Effector memory CD8-positive, alpha-beta T cell (primary cell): ENCODE measurements at regions not wholly inside any gene's neighbourhood (a gene's known extent, or its start where the extent isn't known, plus 50 kb on each side); places are given as distances from the start of the nearest gene placed in this dataset.
"Not testable (repeated sequence)": the region's sequence is repeated elsewhere in the genome, so short reads cannot be mapped to it uniquely, and the experiment has no call there.

Experiments
- ATAC-seq: fragments of 150-1000 bp; cut with Tn5 transposase; replicated peaks from 2 replicates; pipeline ENCODE4 v1.10.0; 2021; ENCODE audit warnings: mild to moderate bottlenecking, moderate library complexity
- DNase-seq, 3 experiments: peaks; one replicate each; pipeline ENCODE4 v3.0.0; 2021
- H3K27ac Mint-ChIP-seq, 2 donors: one replicate each; pipeline ENCODE4 v1.8.0; 2022; ENCODE audit warnings: mild to moderate bottlenecking in 2 of 2, mixed read lengths in 2 of 2, moderate library complexity in 2 of 2
- H3K27me3 Mint-ChIP-seq, 2 donors: one replicate each; pipeline ENCODE4 v1.8.0; 2022; ENCODE audit warnings: mixed read lengths in 2 of 2
- H3K36me3 Mint-ChIP-seq: one replicate; pipeline ENCODE4 v1.8.0; 2022; ENCODE audit warnings: mild to moderate bottlenecking, moderate library complexity, mixed read lengths; ENCODE audit not compliant: insufficient read depth
- H3K4me1 Mint-ChIP-seq, 2 donors: one replicate each; pipeline ENCODE4 v1.8.0; 2022; ENCODE audit warnings: low read depth in 2 of 2, mixed read lengths in 2 of 2
- H3K4me3 Mint-ChIP-seq, 2 donors: one replicate each; pipeline ENCODE4 v1.8.0; 2022; ENCODE audit warnings: mild to moderate bottlenecking in 2 of 2, mixed read lengths in 2 of 2, moderate library complexity in 2 of 2
- H3K9me3 Mint-ChIP-seq, 2 donors: one replicate each; pipeline ENCODE4 v1.8.0; 2022; ENCODE audit warnings: mixed read lengths in 2 of 2

DNA sequence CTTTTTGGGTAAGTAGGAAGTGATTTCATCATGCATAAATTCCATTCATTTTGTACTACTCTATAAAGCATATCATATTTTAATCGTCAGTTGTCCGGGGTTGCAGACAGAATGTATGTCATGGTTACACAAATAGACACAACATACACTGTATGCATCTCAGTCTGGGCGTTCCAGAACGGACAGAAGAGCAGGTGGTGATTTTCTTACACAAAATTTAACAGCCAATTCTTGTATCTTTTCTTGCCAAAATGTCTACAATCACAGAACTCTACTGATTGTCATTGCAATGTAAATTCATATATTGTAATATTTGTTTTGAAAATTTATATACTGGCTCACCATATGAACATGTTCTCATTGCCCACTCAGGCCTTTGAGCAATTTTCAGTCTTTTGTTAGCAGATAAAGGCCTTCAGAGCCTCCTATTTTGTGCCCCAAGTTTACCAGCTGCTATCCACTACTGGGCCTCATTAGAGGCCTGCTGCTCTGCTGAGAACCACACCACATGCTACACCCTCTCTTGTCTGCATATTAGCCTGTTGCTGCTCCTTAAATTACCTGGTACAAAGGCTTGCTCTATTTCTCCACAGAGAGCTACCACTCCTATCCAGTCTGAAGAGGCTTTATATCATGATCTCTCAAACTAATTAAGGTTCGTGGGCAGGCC, 61.5 kb downstream of the PRDM13 start:
- Mint-ChIP-seq H3K9me3 (no peaks in the 10 kb centered on the region), H3K4me1 (no peaks in the 10 kb centered on the region), H3K36me3 (no peaks in the 10 kb centered on the region), H3K4me3 (no peak overlapping the region), H3K27me3 (peaks cover 0 to 33% of the 10 kb centered on the region in 2 donors), H3K27ac (no peak overlapping the region)
- DNase-seq (no peak), ATAC-seq (no peak)

DNA sequence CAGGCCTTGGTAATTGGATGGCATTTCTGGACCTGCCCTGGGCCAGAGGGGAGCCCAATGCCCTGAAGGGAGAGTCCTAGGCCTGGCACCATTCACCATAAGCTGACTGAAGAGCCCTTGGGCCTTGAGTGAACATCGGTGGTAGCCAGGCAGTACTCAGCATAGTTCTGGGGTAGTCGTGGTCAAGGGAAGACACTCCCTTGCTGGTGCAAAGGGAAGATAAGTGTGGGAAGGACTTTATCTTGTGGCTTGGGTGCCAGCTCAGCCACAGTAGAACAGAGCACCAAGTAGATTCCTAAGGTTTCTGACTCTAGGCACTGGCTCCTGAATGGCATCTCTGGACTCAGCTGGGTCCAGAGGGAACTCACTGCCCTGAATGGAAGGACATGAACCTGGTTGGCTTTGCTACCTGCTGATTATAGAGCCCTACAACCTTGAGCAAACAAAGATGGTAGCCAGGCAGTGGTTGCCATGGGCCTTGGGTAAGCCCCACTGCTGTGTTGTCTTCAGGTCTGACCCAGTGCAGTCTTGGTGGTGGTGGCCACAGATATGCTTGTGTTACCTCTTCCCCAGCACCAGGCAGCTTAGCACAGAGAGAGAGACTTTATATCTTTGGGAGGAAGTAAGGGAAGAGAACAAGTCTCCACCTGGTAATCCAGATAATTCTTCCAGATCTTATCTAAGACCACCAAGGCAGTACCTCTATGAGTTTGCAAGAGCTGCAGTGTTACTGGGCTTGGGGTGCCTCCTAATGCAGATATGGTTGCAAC, 83.5 kb downstream of the PRDM13 start:
- peaks cover 0 to 4% of the 10 kb centered on the region in 2 donors for H3K4me1 Mint-ChIP-seq
- no peak for ATAC-seq
- H3K27ac Mint-ChIP-seq = no peak overlapping the region
- H3K27me3 Mint-ChIP-seq = peaks cover 46 to 61% of the 10 kb centered on the region in 2 donors
- no peak for DNase-seq
- H3K9me3 Mint-ChIP-seq = peaks cover 0 to 2% of the 10 kb centered on the region in 2 donors
- no peaks in the 10 kb centered on the region for H3K36me3 Mint-ChIP-seq
- no peak overlapping the region for H3K4me3 Mint-ChIP-seq

DNA sequence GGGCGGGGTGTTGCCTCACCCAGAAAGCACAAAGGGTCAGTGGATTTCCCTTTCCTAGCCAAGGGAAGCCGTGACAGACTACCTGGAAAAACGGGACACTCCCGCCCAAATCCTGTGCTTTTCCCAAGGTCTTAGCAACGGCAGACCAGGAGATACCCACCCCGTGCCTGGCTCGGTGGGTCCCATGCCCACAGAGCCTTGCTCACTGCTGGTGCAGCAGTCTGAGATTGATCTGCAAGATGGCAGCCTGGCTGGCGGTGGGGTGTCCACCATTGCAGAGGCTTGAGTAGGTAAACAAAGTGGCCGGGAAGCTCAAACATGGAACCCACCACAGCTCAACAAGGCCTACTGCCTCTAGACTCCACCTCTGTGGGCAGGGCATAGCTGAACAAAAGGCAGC, 95.7 kb downstream of the PRDM13 start:
- peaks cover 33 to 40% of the 10 kb centered on the region in 2 donors for H3K27me3 Mint-ChIP-seq
- not testable (repeated sequence) for ATAC-seq, H3K4me1 Mint-ChIP-seq, H3K27ac Mint-ChIP-seq, DNase-seq, H3K36me3 Mint-ChIP-seq, H3K4me3 Mint-ChIP-seq, H3K9me3 Mint-ChIP-seq

DNA sequence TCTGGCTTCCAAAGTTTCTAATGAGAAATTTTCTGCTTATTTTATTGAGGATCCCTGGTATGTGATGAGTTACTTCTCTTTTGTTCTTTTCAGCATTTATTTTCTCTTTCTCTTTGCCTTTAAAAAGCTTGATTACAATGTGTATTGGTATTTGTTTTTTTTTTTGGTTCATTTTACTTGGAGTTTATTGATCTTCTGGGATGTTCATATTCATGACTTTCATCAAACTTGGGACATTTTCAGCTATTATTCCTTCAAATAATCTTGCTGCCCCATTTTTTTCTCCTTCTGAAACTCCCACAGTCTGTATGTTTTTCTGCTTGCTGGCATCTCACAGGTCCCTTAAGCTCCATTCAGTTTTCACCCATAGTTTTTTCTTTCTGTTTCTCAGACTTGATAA, 102.4 kb downstream of the PRDM13 start:
- H3K27ac Mint-ChIP-seq = no peak overlapping the region
- H3K36me3 Mint-ChIP-seq = no peaks in the 10 kb centered on the region
- H3K9me3 Mint-ChIP-seq = no peaks in the 10 kb centered on the region
- H3K27me3 Mint-ChIP-seq = peaks cover 10 to 24% of the 10 kb centered on the region in 2 donors
- DNase-seq (no peak), ATAC-seq (no peak)
- H3K4me1 Mint-ChIP-seq = no peaks in the 10 kb centered on the region
- H3K4me3 Mint-ChIP-seq = no peak overlapping the region

DNA sequence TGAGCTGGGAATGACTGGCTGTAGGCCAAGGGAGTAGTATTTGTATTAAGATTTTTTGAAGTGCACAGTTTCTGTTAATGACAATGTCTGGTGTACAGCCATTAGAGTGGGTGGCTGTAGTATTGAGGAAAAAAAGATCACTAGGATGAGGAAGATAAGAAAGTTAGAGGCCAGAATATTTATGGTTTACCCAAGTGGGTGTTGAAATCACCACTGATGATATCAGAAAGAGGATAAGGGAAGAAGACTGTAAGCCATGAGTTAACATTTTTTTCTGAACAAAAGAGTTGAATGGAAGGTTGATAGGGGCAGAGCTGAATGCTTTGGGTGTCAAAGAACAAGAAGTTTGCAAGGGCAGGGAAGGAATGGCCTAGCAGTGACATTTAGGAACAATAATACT, 104.7 kb downstream of the PRDM13 start:
- Mint-ChIP-seq H3K27ac (no peak overlapping the region), H3K36me3 (no peaks in the 10 kb centered on the region), H3K4me1 (no peaks in the 10 kb centered on the region), H3K9me3 (no peaks in the 10 kb centered on the region), H3K27me3 (peaks cover 9 to 12% of the 10 kb centered on the region in 2 donors), H3K4me3 (no peak overlapping the region)
- DNase-seq = no peak
- no peak for ATAC-seq

DNA sequence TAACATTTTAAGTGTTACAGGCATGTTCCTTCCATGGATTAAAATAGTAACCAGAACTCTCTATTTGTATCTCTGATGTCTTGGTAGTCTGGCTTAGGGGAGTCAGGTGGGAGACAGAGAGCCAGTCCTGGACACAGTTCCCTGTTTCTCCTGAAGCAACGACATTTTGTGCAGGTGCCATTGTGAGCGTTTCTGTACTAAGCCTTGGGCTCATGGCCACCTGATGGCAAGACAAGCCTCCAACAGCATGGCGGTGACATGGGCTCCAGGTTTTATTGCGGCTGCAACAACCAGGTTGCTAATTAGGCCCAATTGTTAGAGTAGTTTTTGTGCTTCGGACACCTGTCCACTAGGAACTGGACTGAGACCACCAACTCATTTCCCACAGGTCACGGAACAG, 105.3 kb downstream of the PRDM13 start:
- Mint-ChIP-seq H3K27ac (no peak overlapping the region), H3K27me3 (peaks cover 16 to 18% of the 10 kb centered on the region in 2 donors), H3K9me3 (peaks cover 0 to 2% of the 10 kb centered on the region in 2 donors), H3K4me1 (no peaks in the 10 kb centered on the region), H3K36me3 (no peaks in the 10 kb centered on the region), H3K4me3 (no peak overlapping the region)
- ATAC-seq (no peak), DNase-seq (no peak)

DNA sequence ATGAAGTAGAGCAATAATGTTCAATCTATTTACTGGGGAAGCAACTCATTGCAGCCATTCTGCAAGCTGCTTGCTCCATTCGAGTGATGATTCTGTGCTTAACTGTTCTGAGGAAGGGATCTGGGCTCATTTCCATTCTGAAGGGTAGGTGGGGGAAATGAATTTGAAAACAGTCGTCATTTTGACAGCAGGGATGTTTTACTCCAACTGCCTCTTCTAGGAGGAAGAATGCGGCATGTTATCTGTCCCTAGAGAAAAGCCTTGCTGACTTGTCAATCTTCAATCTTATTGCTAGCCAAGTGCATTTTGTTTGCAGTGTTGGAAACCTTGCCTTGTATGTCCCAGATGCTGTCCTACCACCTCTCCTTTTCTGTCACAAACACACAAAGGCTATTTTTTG, 105.9 kb downstream of the PRDM13 start:
- peaks cover 0 to 2% of the 10 kb centered on the region in 2 donors for H3K9me3 Mint-ChIP-seq
- H3K4me1 Mint-ChIP-seq = no peaks in the 10 kb centered on the region
- no peak for ATAC-seq
- no peak overlapping the region for H3K4me3 Mint-ChIP-seq
- H3K27ac Mint-ChIP-seq = no peak overlapping the region
- no peaks in the 10 kb centered on the region for H3K36me3 Mint-ChIP-seq
- DNase-seq = no peak
- H3K27me3 Mint-ChIP-seq = peaks cover 20 to 22% of the 10 kb centered on the region in 2 donors

DNA sequence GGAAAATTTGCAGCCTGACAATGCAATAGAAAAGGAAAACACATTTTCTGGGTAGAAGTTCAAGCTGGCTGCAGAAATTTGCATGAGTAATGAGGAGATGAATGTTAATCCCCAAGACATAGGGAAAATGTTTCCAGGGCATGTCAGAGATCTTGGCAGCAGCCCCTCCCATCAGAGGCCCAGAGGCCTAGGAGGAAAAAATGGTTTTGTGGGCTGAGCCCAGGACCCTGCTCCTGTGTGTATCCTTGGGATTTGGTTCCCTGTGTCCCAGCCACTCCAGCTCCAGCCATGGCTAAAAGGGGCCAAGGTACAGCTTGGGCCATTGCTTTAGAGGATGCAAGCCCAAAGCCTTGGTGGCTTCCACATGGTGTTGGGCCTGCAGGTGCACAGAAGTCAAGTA, 115.4 kb downstream of the PRDM13 start:
- H3K4me1 Mint-ChIP-seq, DNase-seq, ATAC-seq, H3K9me3 Mint-ChIP-seq, H3K4me3 Mint-ChIP-seq, H3K27ac Mint-ChIP-seq, H3K36me3 Mint-ChIP-seq: not testable (repeated sequence)
- H3K27me3 Mint-ChIP-seq = peaks cover 38 to 54% of the 10 kb centered on the region in 2 donors

DNA sequence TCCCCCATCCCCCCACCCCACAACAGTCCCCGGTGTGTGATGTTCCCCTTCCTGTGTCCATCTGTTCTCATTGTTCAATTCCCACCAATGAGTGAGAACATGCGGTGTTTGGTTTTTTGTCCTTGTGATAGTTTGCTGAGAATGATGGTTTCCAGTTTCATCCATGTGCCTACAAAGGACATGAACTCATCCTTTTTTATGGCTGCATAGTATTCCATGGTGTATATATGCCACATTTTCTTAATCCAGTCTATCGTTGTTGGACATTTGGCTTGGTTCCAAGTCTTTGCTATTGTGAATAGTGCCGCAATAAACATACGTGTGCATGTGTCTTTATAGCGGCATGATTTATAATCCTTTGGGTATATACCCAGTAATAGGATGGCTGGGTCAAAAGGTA, 123.6 kb downstream of the PRDM13 start:
- not testable (repeated sequence) for ATAC-seq, H3K27ac Mint-ChIP-seq

DNA sequence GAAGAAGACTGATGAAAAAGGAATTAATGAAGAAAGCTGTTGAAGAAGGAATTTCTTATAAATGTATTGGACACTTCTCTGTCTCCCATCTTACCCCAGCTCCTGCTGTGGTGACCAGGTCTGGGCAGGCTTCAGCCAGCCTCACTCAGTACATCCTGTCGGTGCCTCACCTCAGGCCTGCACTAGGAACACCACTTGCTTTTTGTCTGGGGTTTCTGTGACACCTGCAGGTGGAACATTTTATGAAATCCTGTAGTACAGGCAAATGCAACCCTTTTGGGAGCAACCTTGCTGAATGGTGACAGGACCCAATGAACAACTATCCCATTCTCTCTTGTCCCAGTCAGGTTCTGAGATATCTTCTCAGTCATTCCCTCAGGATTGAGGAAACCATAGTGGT, 129.7 kb downstream of the PRDM13 start:
- Mint-ChIP-seq H3K27me3 (peaks cover 55% of the 10 kb centered on the region in 2 donors), H3K4me3 (no peak overlapping the region), H3K9me3 (no peaks in the 10 kb centered on the region), H3K4me1 (no peaks in the 10 kb centered on the region), H3K27ac (no peak overlapping the region), H3K36me3 (no peaks in the 10 kb centered on the region)
- ATAC-seq = no peak
- no peak for DNase-seq

More for the DNA sequence above, 123.6 kb downstream of the PRDM13 start:
- H3K36me3 Mint-ChIP-seq, H3K4me1 Mint-ChIP-seq, H3K9me3 Mint-ChIP-seq, DNase-seq, H3K4me3 Mint-ChIP-seq: not testable (repeated sequence)
- H3K27me3 Mint-ChIP-seq = peaks cover 13 to 29% of the 10 kb centered on the region in 2 donors

DNA sequence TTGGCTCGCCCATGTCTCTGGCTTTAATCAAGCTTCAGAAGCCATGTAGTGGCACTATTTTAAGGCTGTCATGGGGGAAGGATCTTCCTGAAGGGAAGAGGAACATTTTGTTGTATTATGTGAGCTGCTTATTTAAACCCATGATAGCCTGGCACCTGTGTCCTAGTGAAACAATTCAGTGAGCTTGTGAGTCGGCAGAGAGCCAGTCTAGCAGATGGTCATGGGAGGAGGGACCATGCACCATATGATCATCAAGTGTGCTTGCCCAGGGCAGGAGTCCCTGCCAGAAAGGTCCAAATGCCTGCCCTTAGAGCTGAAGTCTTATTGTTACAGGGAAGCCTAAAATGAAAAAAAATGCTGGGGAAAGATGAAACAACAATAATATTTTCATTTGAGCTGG, 132.9 kb downstream of the PRDM13 start:
- Mint-ChIP-seq H3K27me3 (peaks cover 59 to 71% of the 10 kb centered on the region in 2 donors), H3K27ac (no peak overlapping the region), H3K4me3 (no peak overlapping the region), H3K4me1 (no peaks in the 10 kb centered on the region), H3K9me3 (no peaks in the 10 kb centered on the region), H3K36me3 (no peaks in the 10 kb centered on the region)
- no peak for DNase-seq
- no peak for ATAC-seq

DNA sequence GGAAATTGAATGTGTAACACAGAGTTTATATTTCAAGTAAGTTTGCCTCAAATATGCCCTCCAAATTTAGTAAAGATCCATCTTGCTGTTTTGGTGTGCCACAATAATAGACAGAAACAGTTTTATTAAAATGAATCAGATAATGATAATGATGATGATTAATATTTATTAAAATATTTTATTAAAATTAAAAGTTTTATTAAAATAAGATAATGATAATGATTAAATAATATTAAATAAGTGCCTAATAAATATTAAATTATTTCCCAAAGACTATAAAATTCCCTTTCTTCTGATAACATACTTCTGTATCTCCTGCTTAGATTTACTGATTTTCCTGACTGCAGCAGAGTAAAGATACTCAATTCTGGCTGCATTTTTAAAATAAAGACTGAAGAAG, 134.5 kb downstream of the PRDM13 start:
- no peak overlapping the region for H3K4me3 Mint-ChIP-seq
- H3K4me1 Mint-ChIP-seq = no peaks in the 10 kb centered on the region
- no peak for DNase-seq
- no peaks in the 10 kb centered on the region for H3K9me3 Mint-ChIP-seq
- no peaks in the 10 kb centered on the region for H3K36me3 Mint-ChIP-seq
- no peak overlapping the region for H3K27ac Mint-ChIP-seq
- peaks cover 64 to 70% of the 10 kb centered on the region in 2 donors for H3K27me3 Mint-ChIP-seq
- ATAC-seq = no peak

DNA sequence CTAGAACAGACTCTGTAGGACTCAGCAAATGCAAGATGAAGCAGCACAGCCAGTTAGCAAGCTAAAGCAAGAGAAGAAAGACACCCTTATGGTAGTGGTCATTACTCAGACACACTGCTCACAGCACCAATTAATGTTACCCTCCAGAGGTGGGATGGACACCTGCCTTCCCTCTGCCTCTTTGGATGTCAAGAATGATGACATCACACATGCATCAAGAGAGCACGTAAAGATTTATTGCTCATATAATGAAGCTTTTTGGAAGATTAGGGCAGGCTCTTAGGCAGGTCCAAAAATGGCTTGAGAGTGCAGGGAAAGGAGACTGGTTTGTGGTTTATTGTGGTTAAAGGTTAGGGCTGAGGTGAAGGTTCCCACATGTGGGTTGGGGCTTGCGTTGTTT, 137.0 kb downstream of the PRDM13 start:
- Mint-ChIP-seq H3K36me3 (no peaks in the 10 kb centered on the region), H3K9me3 (no peaks in the 10 kb centered on the region), H3K27ac (no peak overlapping the region), H3K27me3 (peaks cover 53 to 57% of the 10 kb centered on the region in 2 donors), H3K4me1 (no peaks in the 10 kb centered on the region), H3K4me3 (no peak overlapping the region)
- ATAC-seq (no peak), DNase-seq (no peak)

DNA sequence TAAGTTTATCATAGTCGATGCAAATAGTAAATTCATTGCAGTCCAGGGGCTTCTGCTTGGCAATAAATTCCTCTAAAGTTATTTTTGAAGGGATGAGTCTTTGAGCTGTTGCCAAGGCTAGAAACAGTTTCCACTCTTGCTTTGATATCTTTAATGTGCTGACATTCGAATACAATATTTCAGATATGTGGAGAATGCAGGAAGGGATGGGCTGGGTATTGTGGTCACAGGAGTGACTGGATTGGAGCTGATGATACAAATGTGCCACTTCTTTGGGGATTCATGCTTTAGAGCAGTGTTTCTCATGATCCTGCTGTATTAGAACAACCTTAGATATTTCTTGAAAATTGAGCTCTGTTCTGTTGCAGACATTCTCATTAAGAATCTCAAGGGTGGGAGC, 139.0 kb downstream of the PRDM13 start:
- ATAC-seq (no peak), DNase-seq (no peak)
- H3K27ac Mint-ChIP-seq = no peak overlapping the region
- H3K4me3 Mint-ChIP-seq = no peak overlapping the region
- H3K36me3 Mint-ChIP-seq = no peaks in the 10 kb centered on the region
- peaks cover 36 to 38% of the 10 kb centered on the region in 2 donors for H3K27me3 Mint-ChIP-seq
- H3K4me1 Mint-ChIP-seq = no peaks in the 10 kb centered on the region
- H3K9me3 Mint-ChIP-seq = no peaks in the 10 kb centered on the region
